Large intestine (tissue), 3 donors: ENCODE measurements at regions not wholly inside any gene's neighbourhood (a gene's known extent, or its start where the extent isn't known, plus 50 kb on each side); places are given as distances from the start of the nearest gene placed in this dataset.
"Not testable (repeated sequence)": the region's sequence is repeated elsewhere in the genome, so short reads cannot be mapped to it uniquely, and the experiment has no call there.

Experiments
- DNase-seq, 2 donors: peaks; one replicate each; pipeline versions ENCODE4 v3.0.0 to v3.0.0-alpha.2; 2013
- H3K27ac ChIP-seq: one replicate; pipeline ENCODE4 v1.5.1; 2013; ENCODE audit warnings: low read length
- H3K27me3 ChIP-seq: 2 replicates; pipeline ENCODE4 v1.6.1; 2013; ENCODE audit warnings: low read length; ENCODE audit not compliant: control insufficient read depth, insufficient read depth
- H3K36me3 ChIP-seq: 2 replicates; pipeline ENCODE4 v1.6.1; 2013; ENCODE audit warnings: low read length; ENCODE audit not compliant: control insufficient read depth, insufficient read depth
- H3K4me1 ChIP-seq: one replicate; pipeline ENCODE4 v1.6.1; 2013; ENCODE audit warnings: low read length; ENCODE audit not compliant: control insufficient read depth, insufficient read depth
- H3K4me3 ChIP-seq: one replicate; pipeline ENCODE4 v1.5.1; 2013; ENCODE audit warnings: low read length
- H3K9me3 ChIP-seq: one replicate; pipeline ENCODE4 v1.6.1; 2013; ENCODE audit warnings: mild to moderate bottlenecking, low read depth, low read length, moderate library complexity; ENCODE audit not compliant: control insufficient read depth
- WGBS: methylation state at CpG from one replicate; pipeline ENCODE4 v1.1.5; 2013; ENCODE audit warnings: low lambda C conversion rate; ENCODE audit not compliant: insufficient coverage; 5-methylcytosine and 5-hydroxymethylcytosine counted together

GRCh38 chr21:38097789-38098188 lies 159.0 kb upstream of the KCNJ15 start:
- no peaks in the 10 kb centered on the region for H3K9me3 ChIP-seq
- H3K4me1 ChIP-seq: no peaks in the 10 kb centered on the region

GRCh38 chr21:38112219-38112789 lies 144.5 kb upstream of the KCNJ15 start:
- Histone ChIP-seq H3K27ac (no peak overlapping the region), H3K27me3 (no peaks in the 10 kb centered on the region), H3K4me3 (no peak overlapping the region), H3K9me3 (no peaks in the 10 kb centered on the region), H3K4me1 (no peaks in the 10 kb centered on the region), H3K36me3 (no peaks in the 10 kb centered on the region)
- DNase-seq: no peak
- WGBS: no CpG with 5 or more reads among the region's 3 CpGs

More at GRCh38 chr21:38097789-38098188, 159.0 kb upstream of the KCNJ15 start:
- DNase-seq: no peak
- no peaks in the 10 kb centered on the region for H3K36me3 ChIP-seq
- no peaks in the 10 kb centered on the region for H3K27me3 ChIP-seq
- no peak overlapping the region for H3K4me3 ChIP-seq
- H3K27ac ChIP-seq: no peak overlapping the region

GRCh38 chr21:38114717-38115333 lies 142.0 kb upstream of the KCNJ15 start:
- H3K27me3 ChIP-seq: no peaks in the 10 kb centered on the region
- no peak overlapping the region for H3K4me3 ChIP-seq
- no peak for DNase-seq
- no peaks in the 10 kb centered on the region for H3K9me3 ChIP-seq
- H3K27ac ChIP-seq: no peak overlapping the region
- WGBS: 100% methylated on average over 1 of the region's 2 CpGs
- no peaks in the 10 kb centered on the region for H3K4me1 ChIP-seq
- H3K36me3 ChIP-seq: no peaks in the 10 kb centered on the region

GRCh38 chr21:38115870-38116269 lies 140.9 kb upstream of the KCNJ15 start:
- H3K4me3 ChIP-seq: no peak overlapping the region
- no peak for DNase-seq
- no peaks in the 10 kb centered on the region for H3K9me3 ChIP-seq
- no peaks in the 10 kb centered on the region for H3K27me3 ChIP-seq
- whole genome bisulfite sequencing: 90% methylated on average over 1 of the region's 3 CpGs
- no peaks in the 10 kb centered on the region for H3K4me1 ChIP-seq
- H3K36me3 ChIP-seq: no peaks in the 10 kb centered on the region
- no peak overlapping the region for H3K27ac ChIP-seq

- 85% methylated on average over 3 of the region's 4 CpGs for WGBS
- Histone ChIP-seq H3K27me3 (no peaks in the 10 kb centered on the region), H3K4me3 (no peak overlapping the region), H3K9me3 (no peaks in the 10 kb centered on the region), H3K4me1 (no peaks in the 10 kb centered on the region), H3K36me3 (no peaks in the 10 kb centered on the region), H3K27ac (no peak overlapping the region)
- no peak for DNase-seq
Measured at GRCh38 chr21:38119793-38120192, 137.0 kb upstream of the KCNJ15 start.

GRCh38 chr21:38120679-38120983 lies 136.2 kb upstream of the KCNJ15 start:
- not testable (repeated sequence) for H3K36me3 ChIP-seq, DNase-seq, H3K27me3 ChIP-seq, H3K4me1 ChIP-seq, H3K9me3 ChIP-seq, H3K27ac ChIP-seq, H3K4me3 ChIP-seq
- WGBS: no CpG with 5 or more reads among the region's 6 CpGs

- no peak overlapping the region for H3K27ac ChIP-seq
- no peak overlapping the region for H3K4me3 ChIP-seq
- H3K4me1 ChIP-seq: no peaks in the 10 kb centered on the region
- no peaks in the 10 kb centered on the region for H3K9me3 ChIP-seq
- no peak for DNase-seq
- H3K27me3 ChIP-seq: no peaks in the 10 kb centered on the region
- WGBS: 74% methylated on average over 3 of the region's 32 CpGs
- no peaks in the 10 kb centered on the region for H3K36me3 ChIP-seq
Measured at GRCh38 chr21:38120984-38121855, 135.6 kb upstream of the KCNJ15 start.

- Histone ChIP-seq H3K4me3 (no peak overlapping the region), H3K27ac (no peak overlapping the region), H3K27me3 (no peaks in the 10 kb centered on the region), H3K4me1 (no peaks in the 10 kb centered on the region), H3K9me3 (no peaks in the 10 kb centered on the region), H3K36me3 (no peaks in the 10 kb centered on the region)
- 76% methylated on average over 3 of the region's 7 CpGs for WGBS
- no peak for DNase-seq
Measured at GRCh38 chr21:38121888-38122720, 134.7 kb upstream of the KCNJ15 start.

- H3K36me3 ChIP-seq: no peaks in the 10 kb centered on the region
- no peak overlapping the region for H3K27ac ChIP-seq
- no peaks in the 10 kb centered on the region for H3K27me3 ChIP-seq
- no peak overlapping the region for H3K4me3 ChIP-seq
- WGBS: no CpG with 5 or more reads among the region's 5 CpGs
- H3K4me1 ChIP-seq: no peaks in the 10 kb centered on the region
- no peaks in the 10 kb centered on the region for H3K9me3 ChIP-seq
- peak in 1 of 2 donors; percentile 23 for DNase-seq
Measured at GRCh38 chr21:38123626-38124025, 133.2 kb upstream of the KCNJ15 start.

GRCh38 chr21:38126666-38127303 lies 130.0 kb upstream of the KCNJ15 start:
- DNase-seq: peak; percentile 15 to 28
- H3K27me3 ChIP-seq: no peaks in the 10 kb centered on the region
- no peak overlapping the region for H3K4me3 ChIP-seq
- no peaks in the 10 kb centered on the region for H3K9me3 ChIP-seq
- no peak overlapping the region for H3K27ac ChIP-seq
- no peaks in the 10 kb centered on the region for H3K4me1 ChIP-seq
- no peaks in the 10 kb centered on the region for H3K36me3 ChIP-seq
- no CpG with 5 or more reads among the region's 8 CpGs for WGBS
